ENCODE measurements at regions not wholly inside any gene's neighbourhood (a gene's known extent, or its start where the extent isn't known, plus 50 kb on each side); places are given as distances from the start of the nearest gene placed in this dataset.

- no peak overlapping the region for H3K4me3 ChIP-seq (ENCODE audit: low read depth, low read length)
- no peak for TF ChIP-seq CTCF (IDR thresholded peaks at IDR 0.05; ENCODE audit: low read depth, low read length, missing control alignments)
- DNase-seq (ENCODE audit: low read depth), result no peak
- in situ Hi-C loops (cut with HindIII; ENCODE audit: low sequenced_read_pairs), result no loop called here
These were observed 203.7 kb upstream of the SLITRK2 start for GRCh38 chrX:145613894-145614293.

GRCh38 chrX:145620666-145621065 is 197.0 kb upstream of the SLITRK2 start:
- no peak for DNase-seq (ENCODE audit: low read depth)
- TF ChIP-seq CTCF (IDR thresholded peaks at IDR 0.05; ENCODE audit: low read depth, low read length, missing control alignments), result no peak
- in situ Hi-C loops (cut with HindIII; ENCODE audit: low sequenced_read_pairs), result no loop called here
- no peak overlapping the region for H3K4me3 ChIP-seq (ENCODE audit: low read depth, low read length)

GRCh38 chrX:145623453-145623852 is 194.2 kb upstream of the SLITRK2 start:
- in situ Hi-C loops (cut with HindIII; ENCODE audit: low sequenced_read_pairs), result no loop called here
- TF ChIP-seq CTCF (IDR thresholded peaks at IDR 0.05; ENCODE audit: low read depth, low read length, missing control alignments), result no peak
- no peak overlapping the region for H3K4me3 ChIP-seq (ENCODE audit: low read depth, low read length)
- no peak for DNase-seq (ENCODE audit: low read depth)

GRCh38 chrX:145630081-145630480 is 187.5 kb upstream of the SLITRK2 start:
- no peak overlapping the region for H3K4me3 ChIP-seq (ENCODE audit: low read depth, low read length)
- in situ Hi-C loops (cut with HindIII; ENCODE audit: low sequenced_read_pairs), result no loop called here
- no peak for TF ChIP-seq CTCF (IDR thresholded peaks at IDR 0.05; ENCODE audit: low read depth, low read length, missing control alignments)
- DNase-seq (ENCODE audit: low read depth), result no peak

GRCh38 chrX:145630806-145631435 is 186.7 kb upstream of the SLITRK2 start:
- in situ Hi-C loops (cut with HindIII; ENCODE audit: low sequenced_read_pairs), result no loop called here
- no peak overlapping the region for H3K4me3 ChIP-seq (ENCODE audit: low read depth, low read length)
- no peak for TF ChIP-seq CTCF (IDR thresholded peaks at IDR 0.05; ENCODE audit: low read depth, low read length, missing control alignments)
- DNase-seq (ENCODE audit: low read depth), result no peak

GRCh38 chrX:145631461-145631951 is 186.1 kb upstream of the SLITRK2 start:
- no peak for TF ChIP-seq CTCF (IDR thresholded peaks at IDR 0.05; ENCODE audit: low read depth, low read length, missing control alignments)
- DNase-seq (ENCODE audit: low read depth), result no peak
- no peak overlapping the region for H3K4me3 ChIP-seq (ENCODE audit: low read depth, low read length)
- in situ Hi-C loops (cut with HindIII; ENCODE audit: low sequenced_read_pairs), result no loop called here
